Loucy (cell line): ENCODE measurements at regions not wholly inside any gene's neighbourhood (a gene's known extent, or its start where the extent isn't known, plus 50 kb on each side); places are given as distances from the start of the nearest gene placed in this dataset.

ENCODE experiments used
- H2AFZ ChIP-seq: fragments of 200-600 bp; sonication (generic); 2 replicates; pipeline ENCODE4 v1.6.0; 2016; ENCODE audit warnings: antibody characterized with exemption, mild to moderate bottlenecking, low read length, moderate library complexity
- H3F3A ChIP-seq: fragments of 200-600 bp; 2 replicates; pipeline ENCODE4 v1.6.0; 2016; ENCODE audit warnings: antibody characterized with exemption, low read depth, mild to moderate bottlenecking
- H3K27me3 ChIP-seq: fragments of 200-600 bp; sonication (generic); 2 replicates; pipeline ENCODE4 v1.6.1; 2014; ENCODE audit warnings: low read length, mild to moderate bottlenecking; ENCODE audit not compliant: insufficient read depth, poor library complexity, severe bottlenecking
- H3K36me3 ChIP-seq: fragments of 200-600 bp; sonication (generic); 2 replicates; pipeline ENCODE4 v1.6.1; 2016; ENCODE audit warnings: low read length; ENCODE audit not compliant: insufficient read depth
- H3K4me1 ChIP-seq: fragments of 200-600 bp; sonication (generic); 2 replicates; pipeline ENCODE4 v1.5.1; 2014; ENCODE audit warnings: low read length, mild to moderate bottlenecking; ENCODE audit not compliant: insufficient read depth, poor library complexity, severe bottlenecking
- H3K4me2 ChIP-seq: fragments of 200-600 bp; sonication (generic); 2 replicates; pipeline ENCODE4 v1.6.0; 2014; ENCODE audit warnings: antibody characterized with exemption, low read length, low read depth, mild to moderate bottlenecking; ENCODE audit not compliant: poor library complexity, severe bottlenecking
- H3K4me3 ChIP-seq: fragments of 200-600 bp; sonication (generic); 2 replicates; pipeline ENCODE4 v1.5.1; 2014; ENCODE audit warnings: low read length, mild to moderate bottlenecking, mixed read lengths; ENCODE audit not compliant: poor library complexity, severe bottlenecking
- H3K79me2 ChIP-seq: fragments of 200-600 bp; sonication (generic); 2 replicates; pipeline ENCODE4 v1.6.1; 2014; ENCODE audit warnings: low read length; ENCODE audit not compliant: insufficient read depth
- H3K9ac ChIP-seq: fragments of 200-600 bp; sonication (generic); 2 replicates; pipeline ENCODE4 v1.6.0; 2014; ENCODE audit warnings: mild to moderate bottlenecking, low read depth, low read length, moderate library complexity; ENCODE audit not compliant: poor library complexity, severe bottlenecking
- H3K9me2 ChIP-seq: fragments of 200-600 bp; sonication (generic); replicated peaks from 2 replicates; pipeline ENCODE4 v1.6.1; 2016; ENCODE audit warnings: low read depth, low read length, mixed read lengths
- H3K9me3 ChIP-seq: fragments of 200-600 bp; sonication (generic); 2 replicates; pipeline ENCODE4 v1.6.1; 2014; ENCODE audit warnings: mild to moderate bottlenecking, antibody characterized with exemption, low read length, low read depth; ENCODE audit not compliant: insufficient read depth
- H4K20me1 ChIP-seq: fragments of 200-600 bp; sonication (generic); 2 replicates; pipeline ENCODE4 v1.6.0; 2014; ENCODE audit warnings: antibody characterized with exemption, low read length, mild to moderate bottlenecking; ENCODE audit not compliant: insufficient read depth, poor library complexity, severe bottlenecking
- CTCF ChIP-seq: fragments of 200-600 bp; sonication (generic); conservative IDR thresholded peaks from 2 replicates; pipeline ENCODE4 v1.5.1; 2014; ENCODE audit warnings: mild to moderate bottlenecking, antibody characterized with exemption, low read length
- EZH2phosphoT487 ChIP-seq: fragments of 200-600 bp; IDR thresholded peaks from 2 replicates; pipeline ENCODE4 v1.6.1; 2018; ENCODE audit warnings: antibody characterized with exemption, mild to moderate bottlenecking, moderate library complexity, borderline replicate concordance

GRCh38 chrX:2568125-2568524, 67.3 kb upstream of the DHRSX start:
- no peaks in the 10 kb centered on the region for H3F3A ChIP-seq

GRCh38 chrX:2566055-2566454, 65.3 kb upstream of the DHRSX start:
- TF ChIP-seq EZH2phosphoT487 (no peak), CTCF (no peak)
- no peaks in the 10 kb centered on the region for H4K20me1 ChIP-seq

More at GRCh38 chrX:2568125-2568524, 67.3 kb upstream of the DHRSX start:
- Histone ChIP-seq H3K4me1 (no peaks in the 10 kb centered on the region), H2AFZ (no peak overlapping the region), H3K9me3 (no peaks in the 10 kb centered on the region), H3K9me2 (no peaks in the 10 kb centered on the region), H3K79me2 (no peaks in the 10 kb centered on the region), H3K4me2 (no peak overlapping the region), H4K20me1 (no peaks in the 10 kb centered on the region), H3K9ac (no peak overlapping the region), H3K36me3 (no peaks in the 10 kb centered on the region), H3K4me3 (no peak overlapping the region), H3K27me3 (no peaks in the 10 kb centered on the region)
- no peak for TF ChIP-seq EZH2phosphoT487
- no peak for TF ChIP-seq CTCF

GRCh38 chrX:2561456-2561855, 60.7 kb upstream of the DHRSX start:
- Histone ChIP-seq H3K9me3 (no peaks in the 10 kb centered on the region), H3K9ac (no peak overlapping the region), H3K36me3 (no peaks in the 10 kb centered on the region), H3F3A (no peaks in the 10 kb centered on the region), H3K4me1 (no peaks in the 10 kb centered on the region), H3K4me3 (no peak overlapping the region), H3K4me2 (no peak overlapping the region), H3K9me2 (no peaks in the 10 kb centered on the region), H3K79me2 (no peaks in the 10 kb centered on the region), H4K20me1 (no peaks in the 10 kb centered on the region), H2AFZ (no peak overlapping the region), H3K27me3 (no peaks in the 10 kb centered on the region)
- TF ChIP-seq EZH2phosphoT487 (no peak), CTCF (no peak)

More at GRCh38 chrX:2566055-2566454, 65.3 kb upstream of the DHRSX start:
- H3K36me3 ChIP-seq = no peaks in the 10 kb centered on the region
- H3K27me3 ChIP-seq = no peaks in the 10 kb centered on the region
- no peak overlapping the region for H3K4me3 ChIP-seq
- no peaks in the 10 kb centered on the region for H3K4me1 ChIP-seq
- H2AFZ ChIP-seq = no peak overlapping the region
- H3F3A ChIP-seq = no peaks in the 10 kb centered on the region
- no peaks in the 10 kb centered on the region for H3K79me2 ChIP-seq
- H3K4me2 ChIP-seq = no peak overlapping the region
- H3K9ac ChIP-seq = no peak overlapping the region
- H3K9me2 ChIP-seq = no peaks in the 10 kb centered on the region
- no peaks in the 10 kb centered on the region for H3K9me3 ChIP-seq
